T1000 (cell line): ENCODE measurements at regions not wholly inside any gene's neighbourhood (a gene's known extent, or its start where the extent isn't known, plus 50 kb on each side); places are given as distances from the start of the nearest gene placed in this dataset.
"Not testable (repeated sequence)": the region's sequence is repeated elsewhere in the genome, so short reads cannot be mapped to it uniquely, and the experiment has no call there.

Experiments
- DNase-seq: peaks from one replicate; lab custom pipeline; 2025; ENCODE audit warnings: mixed read lengths; lab: John Stamatoyannopoulos, UW

GRCh38 chr5:128730021-128730420 lies 192.0 kb upstream of the FBN2 start:
- DNase-seq: not testable (repeated sequence)

GRCh38 chr5:128735656-128736055 lies 197.6 kb upstream of the FBN2 start:
- DNase-seq: not testable (repeated sequence)

GRCh38 chr5:128736553-128736952 lies 198.5 kb upstream of the FBN2 start:
- no peak for DNase-seq

- no peak for DNase-seq
These were observed 211.3 kb upstream of the FBN2 start for GRCh38 chr5:128749136-128749898.

GRCh38 chr5:128750155-128750554 lies 212.1 kb upstream of the FBN2 start:
- no peak for DNase-seq

GRCh38 chr5:128757196-128757959 lies 207.9 kb upstream of the SLC27A6 start:
- DNase-seq: no peak

GRCh38 chr5:128762661-128763306 lies 202.5 kb upstream of the SLC27A6 start:
- no peak for DNase-seq

- DNase-seq: no peak
These were observed 202.0 kb upstream of the SLC27A6 start for GRCh38 chr5:128763321-128763720.

- no peak for DNase-seq
These were observed 200.5 kb upstream of the SLC27A6 start for GRCh38 chr5:128764601-128765310.

GRCh38 chr5:128765448-128766061 lies 199.7 kb upstream of the SLC27A6 start:
- DNase-seq: no peak

- no peak for DNase-seq
These were observed 198.9 kb upstream of the SLC27A6 start for GRCh38 chr5:128766406-128766805.

- no peak for DNase-seq
These were observed 194.4 kb upstream of the SLC27A6 start for GRCh38 chr5:128770907-128771306.

GRCh38 chr5:128772356-128772755 lies 192.9 kb upstream of the SLC27A6 start:
- no peak for DNase-seq

- DNase-seq: no peak
These were observed 191.9 kb upstream of the SLC27A6 start for GRCh38 chr5:128773378-128773777.

- DNase-seq: no peak
These were observed 190.7 kb upstream of the SLC27A6 start for GRCh38 chr5:128774605-128775004.

GRCh38 chr5:128775558-128775957 lies 189.7 kb upstream of the SLC27A6 start:
- DNase-seq: no peak

- no peak for DNase-seq
These were observed 188.2 kb upstream of the SLC27A6 start for GRCh38 chr5:128777052-128777451.

GRCh38 chr5:128778474-128778873 lies 186.8 kb upstream of the SLC27A6 start:
- DNase-seq: no peak

- DNase-seq: peak; percentile 51
These were observed 182.8 kb upstream of the SLC27A6 start for GRCh38 chr5:128782446-128782845.

- DNase-seq: no peak
These were observed 180.6 kb upstream of the SLC27A6 start for GRCh38 chr5:128784726-128785125.

- no peak for DNase-seq
These were observed 174.0 kb upstream of the SLC27A6 start for GRCh38 chr5:128791312-128791711.

GRCh38 chr5:128796506-128796905 lies 168.8 kb upstream of the SLC27A6 start:
- DNase-seq: no peak
